ENCODE measurements at regions not wholly inside any gene's neighbourhood (a gene's known extent, or its start where the extent isn't known, plus 50 kb on each side); places are given as distances from the start of the nearest gene placed in this dataset.

- DNase-seq = no peak
Measured at GRCh38 chr18:61727241-61728193, 165.3 kb downstream of the RNF152 start.

GRCh38 chr18:61724532-61724931, 168.3 kb downstream of the RNF152 start:
- no peak for DNase-seq

GRCh38 chr18:61722247-61722646, 170.6 kb downstream of the RNF152 start:
- no peak for DNase-seq

- DNase-seq = no peak
Measured at GRCh38 chr18:61720496-61720895, 172.3 kb downstream of the RNF152 start.

GRCh38 chr18:61719671-61720070, 173.1 kb downstream of the RNF152 start:
- DNase-seq = no peak

- no peak for DNase-seq
Measured at GRCh38 chr18:61718944-61719343, 173.9 kb downstream of the RNF152 start.

GRCh38 chr18:61714421-61714820, 178.4 kb downstream of the RNF152 start:
- no peak for DNase-seq

- no peak for DNase-seq
Measured at GRCh38 chr18:61713502-61713901, 179.3 kb downstream of the RNF152 start.

GRCh38 chr18:61710082-61710620, 182.7 kb downstream of the RNF152 start:
- DNase-seq = no peak

GRCh38 chr18:61706276-61706915, 186.4 kb downstream of the RNF152 start:
- DNase-seq = no peak

- DNase-seq = no peak
Measured at GRCh38 chr18:61703508-61703907, 189.3 kb downstream of the RNF152 start.

GRCh38 chr18:61702007-61702406, 190.8 kb downstream of the RNF152 start:
- DNase-seq = no peak

GRCh38 chr18:61699397-61700110, 193.3 kb downstream of the RNF152 start:
- no peak for DNase-seq

GRCh38 chr18:61697306-61697909, 195.4 kb downstream of the RNF152 start:
- no peak for DNase-seq

GRCh38 chr18:61694236-61694635, 198.6 kb downstream of the RNF152 start:
- no peak for DNase-seq

GRCh38 chr18:61690418-61691138, 202.2 kb downstream of the RNF152 start:
- no peak for DNase-seq

GRCh38 chr18:61687317-61687716, 205.5 kb downstream of the RNF152 start:
- no peak for DNase-seq

- no peak for DNase-seq
Measured at GRCh38 chr18:61683856-61684255, 209.0 kb downstream of the RNF152 start.

GRCh38 chr18:61681065-61681464, 211.7 kb downstream of the RNF152 start:
- DNase-seq = no peak

- DNase-seq = no peak
Measured at GRCh38 chr18:61679836-61680235, 213.0 kb downstream of the RNF152 start.

GRCh38 chr18:61677435-61677970, 215.3 kb downstream of the RNF152 start:
- DNase-seq = no peak
